C4-2B (cell line): ENCODE measurements at regions not wholly inside any gene's neighbourhood (a gene's known extent, or its start where the extent isn't known, plus 50 kb on each side); places are given as distances from the start of the nearest gene placed in this dataset.
"Not testable (repeated sequence)": the region's sequence is repeated elsewhere in the genome, so short reads cannot be mapped to it uniquely, and the experiment has no call there.

ENCODE experiments used
- H3K27ac ChIP-seq: fragments of 450-650 bp; 2 replicates; pipeline ENCODE4 v1.5.1; 2017
- ZFX ChIP-seq: fragments of 450-650 bp; IDR thresholded peaks from 2 replicates; pipeline ENCODE4 v1.6.1; 2017
- TF ChIP-seq, protein P1 (sequence below): fragments of 450-650 bp; conservative IDR thresholded peaks from 2 replicates; pipeline ENCODE4 v1.5.1; 2017; ENCODE audit warnings: mild to moderate bottlenecking

DNA sequence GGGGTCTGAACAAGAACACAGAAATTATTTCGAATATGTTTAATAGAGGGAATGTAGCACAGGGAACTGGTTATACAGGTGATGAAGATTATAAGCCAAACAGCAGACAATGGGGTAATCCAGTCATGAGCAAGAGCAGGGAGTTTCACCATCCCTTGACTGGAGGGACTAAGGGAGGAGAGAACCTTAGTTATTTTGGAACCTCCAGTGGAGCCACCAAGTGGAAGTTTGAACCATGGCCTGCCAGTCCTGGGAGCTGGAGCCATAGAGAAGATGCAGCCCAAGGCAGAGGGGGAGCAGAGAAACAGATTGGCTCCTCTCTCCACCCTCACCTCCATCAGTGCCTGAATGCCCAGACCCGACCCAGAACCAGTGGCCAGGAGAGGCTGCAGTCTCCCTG, 264.6 kb upstream of the RASGEF1B start:
- TF ChIP-seq, protein P1, sequence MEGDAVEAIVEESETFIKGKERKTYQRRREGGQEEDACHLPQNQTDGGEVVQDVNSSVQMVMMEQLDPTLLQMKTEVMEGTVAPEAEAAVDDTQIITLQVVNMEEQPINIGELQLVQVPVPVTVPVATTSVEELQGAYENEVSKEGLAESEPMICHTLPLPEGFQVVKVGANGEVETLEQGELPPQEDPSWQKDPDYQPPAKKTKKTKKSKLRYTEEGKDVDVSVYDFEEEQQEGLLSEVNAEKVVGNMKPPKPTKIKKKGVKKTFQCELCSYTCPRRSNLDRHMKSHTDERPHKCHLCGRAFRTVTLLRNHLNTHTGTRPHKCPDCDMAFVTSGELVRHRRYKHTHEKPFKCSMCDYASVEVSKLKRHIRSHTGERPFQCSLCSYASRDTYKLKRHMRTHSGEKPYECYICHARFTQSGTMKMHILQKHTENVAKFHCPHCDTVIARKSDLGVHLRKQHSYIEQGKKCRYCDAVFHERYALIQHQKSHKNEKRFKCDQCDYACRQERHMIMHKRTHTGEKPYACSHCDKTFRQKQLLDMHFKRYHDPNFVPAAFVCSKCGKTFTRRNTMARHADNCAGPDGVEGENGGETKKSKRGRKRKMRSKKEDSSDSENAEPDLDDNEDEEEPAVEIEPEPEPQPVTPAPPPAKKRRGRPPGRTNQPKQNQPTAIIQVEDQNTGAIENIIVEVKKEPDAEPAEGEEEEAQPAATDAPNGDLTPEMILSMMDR = no peak
- no peak for TF ChIP-seq ZFX

DNA sequence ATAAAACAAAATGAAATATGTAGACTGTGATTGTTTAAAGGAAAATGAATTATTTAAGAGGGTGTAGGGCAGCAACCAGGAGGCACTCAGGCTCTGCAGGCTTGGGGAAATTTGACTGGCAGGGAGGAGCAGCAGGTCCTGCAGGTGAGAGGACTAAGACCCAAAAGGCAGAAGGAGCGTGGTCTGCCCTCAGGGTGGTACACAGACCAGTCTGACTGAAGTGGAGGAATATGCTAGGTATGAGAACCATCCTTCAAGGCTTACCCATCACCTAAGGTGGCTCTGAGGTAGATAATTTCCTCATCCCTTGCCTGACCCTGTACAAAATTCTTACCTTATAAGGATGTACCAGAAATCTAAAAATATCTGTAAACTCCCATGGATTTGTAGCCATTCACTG, 261.3 kb upstream of the RASGEF1B start:
- H3K27ac ChIP-seq = no peak overlapping the region
- TF ChIP-seq, protein P1 = no peak
- no peak for TF ChIP-seq ZFX

More for the DNA sequence above, 264.6 kb upstream of the RASGEF1B start:
- H3K27ac ChIP-seq = no peak overlapping the region

DNA sequence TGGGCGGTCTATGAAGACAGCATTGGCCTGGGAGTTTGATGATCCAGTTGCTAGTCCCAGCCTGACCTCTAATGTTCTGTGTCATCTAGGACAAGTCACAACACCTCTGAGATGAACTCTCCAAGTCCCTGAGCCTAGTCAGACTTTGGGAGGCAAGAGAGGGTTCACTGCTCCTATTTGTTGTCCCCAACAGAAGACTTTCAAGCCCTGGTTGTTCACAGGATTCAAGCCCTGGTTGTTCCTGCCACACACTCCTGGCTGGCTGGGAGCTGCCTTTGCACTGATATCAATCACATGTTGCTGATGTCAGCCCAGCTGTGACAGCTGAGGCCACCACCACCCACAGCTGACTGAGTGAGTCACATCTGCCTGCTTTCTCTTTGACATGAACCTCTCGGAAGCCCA, 253.2 kb upstream of the RASGEF1B start:
- H3K27ac ChIP-seq = no peak overlapping the region
- TF ChIP-seq ZFX = no peak
- TF ChIP-seq, protein P1 = no peak

- TF ChIP-seq, protein P1 = no peak
- TF ChIP-seq ZFX = no peak
- H3K27ac ChIP-seq = no peak overlapping the region
These were observed 252.3 kb upstream of the RASGEF1B start for GRCh38 chr4:81723927-81724587.

- no peak for TF ChIP-seq ZFX
- TF ChIP-seq, protein P1 = no peak
- no peak overlapping the region for H3K27ac ChIP-seq
These were observed 251.5 kb upstream of the RASGEF1B start for GRCh38 chr4:81723019-81723884.

- TF ChIP-seq ZFX = no peak
- TF ChIP-seq, protein P1 = no peak
- no peak overlapping the region for H3K27ac ChIP-seq
These were observed 250.7 kb upstream of the RASGEF1B start for GRCh38 chr4:81722290-81722851.

DNA sequence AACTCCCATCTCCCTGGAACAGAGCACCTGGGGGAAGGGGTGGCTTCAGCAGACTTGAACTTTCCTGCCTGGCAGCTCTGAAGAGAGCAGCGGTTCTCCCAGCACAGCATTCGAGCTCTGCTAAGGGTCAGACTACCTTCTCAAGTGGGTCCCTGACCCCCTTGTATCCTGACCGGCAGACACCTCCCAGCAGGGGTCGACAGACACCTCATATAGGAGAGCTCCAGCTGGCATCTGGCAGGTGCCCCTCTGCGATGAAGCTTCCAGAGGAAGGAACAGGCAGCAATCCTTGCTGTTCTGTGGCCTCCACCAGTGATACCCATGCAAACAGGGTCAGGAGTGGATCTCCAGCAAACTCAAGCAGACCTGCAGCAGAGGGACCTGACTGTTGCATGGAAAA, 244.1 kb upstream of the RASGEF1B start:
- no peak overlapping the region for H3K27ac ChIP-seq
- TF ChIP-seq, protein P1 = no peak
- TF ChIP-seq ZFX = no peak

GRCh38 chr4:81715357-81715756, 243.7 kb upstream of the RASGEF1B start:
- not testable (repeated sequence) for H3K27ac ChIP-seq
